Ovary (tissue), 7 donors: ENCODE measurements at regions not wholly inside any gene's neighbourhood (a gene's known extent, or its start where the extent isn't known, plus 50 kb on each side); places are given as distances from the start of the nearest gene placed in this dataset.

ENCODE experiments used
- DNase-seq, 5 donors: peaks; one replicate each; pipeline ENCODE4 v3.0.0-alpha.2; 2019 to 2020
- H3K27ac ChIP-seq, 2 donors: fragments of 200-600 bp; one replicate each; pipeline versions ENCODE4 v1.5.1 to v1.8.0; 2019 to 2022
- H3K27me3 ChIP-seq: fragments of 200-600 bp; one replicate; pipeline ENCODE4 v1.8.0; 2022
- H3K36me3 ChIP-seq: fragments of 200-600 bp; sonication (generic); one replicate; pipeline ENCODE4 v1.5.1; 2019
- H3K4me1 ChIP-seq: one replicate; pipeline ENCODE4 v1.8.1; 2013; ENCODE audit warnings: mild to moderate bottlenecking, moderate library complexity; ENCODE audit not compliant: insufficient read depth
- H3K4me3 ChIP-seq: fragments of 200-600 bp; sonication (generic); one replicate; pipeline ENCODE4 v1.5.1; 2017
- H3K9me3 ChIP-seq, 2 donors: fragments of 200-600 bp in 1 of 2; sonication (generic) in 1 of 2; one replicate each; pipeline versions ENCODE4 v1.5.1 to v1.8.1; 2013 to 2019; ENCODE audit warnings: mild to moderate bottlenecking in 1 of 2, moderate library complexity in 1 of 2
- EP300 ChIP-seq: sonication (generic); formaldehyde crosslinking; IDR thresholded peaks from one replicate; pipeline ENCODE4 v1.6.1; 2017; ENCODE audit warnings: antibody characterized with exemption
- POLR2A ChIP-seq: fragments of 450-650 bp; IDR thresholded peaks from one replicate; pipeline ENCODE4 v1.6.1; 2017; ENCODE audit warnings: antibody characterized with exemption, mild to moderate bottlenecking, moderate library complexity
- WGBS, 3 donors: extraction: QIAGEN DNeasy Blood & Tissue Kit in 1 of 3; methylation state at CpG; one replicate each; pipeline versions ENCODE4 v1.1.5 to v1.1.7; 2013 to 2017; 5-methylcytosine and 5-hydroxymethylcytosine counted together
- intact Hi-C, 4 donors: fragments of 100-400 bp; cut with DNase I; formaldehyde crosslinking; loops; one replicate each; pipeline versions ENCODE4 v1.11.0 to v1.15.1; 2022 to 2023
- TF ChIP-seq, protein P1 (sequence below), 3 donors: fragments of 450-650 bp in 2 of 3; fragments of 200-600 bp in 1 of 3; IDR thresholded peaks; one replicate each; pipeline versions ENCODE4 v1.5.1 to v1.8.0; 2016 to 2022; ENCODE audit warnings: antibody characterized with exemption in 3 of 3, mild to moderate bottlenecking in 1 of 3
- donor health status: DM: no; HTN: no; CAD: no; lungs with moderate emphysema.
- donor health status: DM: no; HTN: no; CAD: no.
- donor health status: Bipolar disorder and iron deficiency.
- donor health status: DM: no; HTN: no; CAD: no.
- donor health status: DM: yes; HTN: yes; CAD: no.

DNA sequence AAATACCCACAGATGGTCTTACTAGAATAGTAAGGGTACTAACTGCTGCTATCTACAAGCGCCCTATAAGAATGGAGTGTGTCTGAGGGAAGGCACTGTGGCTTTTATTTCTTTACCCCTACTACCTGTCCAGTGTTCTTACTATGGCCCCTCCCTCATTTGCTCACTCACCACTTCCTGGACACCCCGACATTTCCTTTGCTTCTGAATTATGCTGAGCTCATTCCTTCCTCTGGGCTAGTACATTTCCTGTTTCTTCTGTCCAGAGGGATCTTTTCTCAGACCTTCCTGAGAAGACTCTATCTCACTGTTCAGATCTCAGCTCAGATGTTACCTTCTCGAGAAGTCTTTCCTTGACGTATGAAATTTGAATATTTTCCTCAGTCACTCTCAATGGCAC lies 192.1 kb upstream of the DAB1 start:
- Histone ChIP-seq H3K36me3 (no peaks in the 10 kb centered on the region), H3K27me3 (no peaks in the 10 kb centered on the region), H3K4me1 (peaks cover 6% of the 10 kb centered on the region), H3K9me3 (no peaks in the 10 kb centered on the region), H3K27ac (peak overlapping the region in 1 of 2 donors; percentile 4), H3K4me3 (no peak overlapping the region)
- DNase-seq = no peak
- WGBS, 3 donors = 88 to 92% (median 89%) methylated on average over 4 of the region's 4 CpGs
- TF ChIP-seq, protein P1, sequence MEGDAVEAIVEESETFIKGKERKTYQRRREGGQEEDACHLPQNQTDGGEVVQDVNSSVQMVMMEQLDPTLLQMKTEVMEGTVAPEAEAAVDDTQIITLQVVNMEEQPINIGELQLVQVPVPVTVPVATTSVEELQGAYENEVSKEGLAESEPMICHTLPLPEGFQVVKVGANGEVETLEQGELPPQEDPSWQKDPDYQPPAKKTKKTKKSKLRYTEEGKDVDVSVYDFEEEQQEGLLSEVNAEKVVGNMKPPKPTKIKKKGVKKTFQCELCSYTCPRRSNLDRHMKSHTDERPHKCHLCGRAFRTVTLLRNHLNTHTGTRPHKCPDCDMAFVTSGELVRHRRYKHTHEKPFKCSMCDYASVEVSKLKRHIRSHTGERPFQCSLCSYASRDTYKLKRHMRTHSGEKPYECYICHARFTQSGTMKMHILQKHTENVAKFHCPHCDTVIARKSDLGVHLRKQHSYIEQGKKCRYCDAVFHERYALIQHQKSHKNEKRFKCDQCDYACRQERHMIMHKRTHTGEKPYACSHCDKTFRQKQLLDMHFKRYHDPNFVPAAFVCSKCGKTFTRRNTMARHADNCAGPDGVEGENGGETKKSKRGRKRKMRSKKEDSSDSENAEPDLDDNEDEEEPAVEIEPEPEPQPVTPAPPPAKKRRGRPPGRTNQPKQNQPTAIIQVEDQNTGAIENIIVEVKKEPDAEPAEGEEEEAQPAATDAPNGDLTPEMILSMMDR (IDR thresholded peaks at IDR 0.05) = no peak
- TF ChIP-seq EP300 = no peak
- TF ChIP-seq POLR2A = no peak
- intact Hi-C loops = no loop called here

DNA sequence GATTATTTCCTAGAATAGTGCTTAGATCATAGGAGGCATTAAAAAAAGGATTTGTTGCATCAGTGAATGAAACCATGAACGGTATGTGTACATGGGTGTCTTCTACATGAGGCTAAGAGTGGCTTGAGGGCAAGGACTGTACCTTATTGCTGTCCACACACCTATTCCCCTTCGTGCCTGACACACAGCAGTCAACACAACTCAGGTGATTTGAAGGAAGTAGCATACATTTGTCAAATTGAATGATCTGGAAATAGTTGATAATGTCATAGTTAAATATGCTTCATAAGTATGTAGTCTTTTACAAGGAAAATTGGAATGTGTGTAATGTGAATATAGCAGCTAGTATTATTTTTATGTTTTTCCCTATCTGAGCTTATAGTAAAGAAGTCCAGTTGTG lies 189.0 kb upstream of the DAB1 start:
- TF ChIP-seq POLR2A = no peak
- TF ChIP-seq, protein P1 (IDR thresholded peaks at IDR 0.05) = no peak
- no peak for TF ChIP-seq EP300
- Histone ChIP-seq H3K9me3 (no peaks in the 10 kb centered on the region), H3K27me3 (no peaks in the 10 kb centered on the region), H3K36me3 (no peaks in the 10 kb centered on the region), H3K4me1 (no peaks in the 10 kb centered on the region), H3K27ac (no peak overlapping the region), H3K4me3 (no peak overlapping the region)
- DNase-seq = no peak
- intact Hi-C loops = no loop called here
- WGBS, 3 donors = 90 to 96% (median 91%) methylated on average over 2 of the region's 2 CpGs

DNA sequence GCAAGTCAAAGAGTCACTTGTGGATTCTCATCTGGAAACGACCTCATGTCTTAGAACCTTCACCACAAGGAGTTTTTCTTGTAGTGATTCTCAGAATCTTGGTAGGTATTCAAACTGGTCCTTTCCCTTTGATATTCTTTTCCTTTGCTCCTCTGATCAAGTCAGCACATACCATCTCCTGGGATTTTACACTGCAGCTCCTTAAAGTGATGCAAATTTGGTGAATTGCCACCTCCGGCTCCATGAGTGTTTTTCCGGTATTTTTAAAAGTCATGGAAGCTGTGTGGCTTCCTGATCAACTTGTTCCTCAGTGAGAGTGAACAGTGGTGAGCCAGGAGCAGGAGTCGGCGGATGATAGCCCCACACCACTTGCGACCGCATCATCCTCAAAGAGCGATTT lies 182.1 kb upstream of the DAB1 start:
- no peaks in the 10 kb centered on the region for H3K4me1 ChIP-seq
- H3K36me3 ChIP-seq = no peaks in the 10 kb centered on the region
- H3K9me3 ChIP-seq = no peaks in the 10 kb centered on the region
- DNase-seq = no peak
- intact Hi-C loops = no loop called here
- 82 to 84% (median 83%) methylated on average over 8 of the region's 8 CpGs for WGBS, 3 donors
- no peak overlapping the region for H3K4me3 ChIP-seq
- H3K27me3 ChIP-seq = no peaks in the 10 kb centered on the region
- TF ChIP-seq EP300 = no peak
- TF ChIP-seq, protein P1 (IDR thresholded peaks at IDR 0.05) = no peak
- TF ChIP-seq POLR2A = no peak
- no peak overlapping the region for H3K27ac ChIP-seq

DNA sequence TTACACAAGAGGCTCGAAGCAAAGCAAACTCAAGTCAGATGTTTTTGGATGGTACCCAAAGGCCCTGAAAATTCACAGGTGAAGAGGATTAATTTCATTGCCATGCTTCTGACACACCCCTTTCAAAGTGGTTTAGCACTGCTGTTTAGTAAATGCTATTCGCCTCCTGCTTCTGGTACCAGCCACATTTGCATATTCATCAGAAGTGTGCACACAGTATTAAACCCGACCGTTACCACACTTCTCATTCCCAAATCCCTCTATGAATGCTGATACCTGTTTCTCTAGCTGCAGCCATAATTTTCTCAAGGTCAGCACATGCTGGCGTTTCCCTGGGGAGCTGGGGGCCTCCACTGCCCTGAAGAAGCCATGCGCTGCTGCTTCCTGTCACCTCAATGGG lies 179.8 kb upstream of the DAB1 start:
- no peak overlapping the region for H3K4me3 ChIP-seq
- intact Hi-C loops = no loop called here
- no peaks in the 10 kb centered on the region for H3K9me3 ChIP-seq
- DNase-seq = no peak
- H3K36me3 ChIP-seq = no peaks in the 10 kb centered on the region
- TF ChIP-seq POLR2A (no peak), EP300 (no peak)
- TF ChIP-seq, protein P1 (IDR thresholded peaks at IDR 0.05) = no peak
- no peaks in the 10 kb centered on the region for H3K27me3 ChIP-seq
- H3K4me1 ChIP-seq = no peaks in the 10 kb centered on the region
- WGBS, 3 donors = 62 to 81% (median 75%) methylated on average over 6 of the region's 6 CpGs
- H3K27ac ChIP-seq = no peak overlapping the region

DNA sequence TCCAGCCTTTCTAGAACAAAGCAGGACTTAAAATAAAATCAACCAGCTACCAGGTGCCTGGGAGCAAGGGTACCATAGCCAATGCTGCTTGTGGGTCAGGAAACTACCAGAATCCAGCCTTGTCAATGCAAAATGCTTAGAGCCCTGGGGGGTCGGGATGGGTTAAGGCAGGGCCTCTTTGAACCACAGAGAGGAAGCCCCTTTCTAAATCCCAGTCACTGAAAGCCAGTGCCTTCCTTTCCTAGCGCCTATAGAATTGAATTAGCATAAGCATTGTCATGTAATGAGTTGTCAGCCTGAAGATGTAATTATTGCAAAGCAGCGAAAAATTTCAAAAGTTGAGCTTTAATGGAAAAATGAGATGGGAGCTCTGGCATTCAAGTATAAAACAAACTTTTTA lies 176.6 kb upstream of the DAB1 start:
- H3K36me3 ChIP-seq = no peaks in the 10 kb centered on the region
- no peak for TF ChIP-seq EP300
- TF ChIP-seq, protein P1 (IDR thresholded peaks at IDR 0.05) = no peak
- TF ChIP-seq POLR2A = no peak
- no peaks in the 10 kb centered on the region for H3K27me3 ChIP-seq
- no peak overlapping the region for H3K27ac ChIP-seq
- no peak overlapping the region for H3K4me3 ChIP-seq
- no peak for DNase-seq
- no peaks in the 10 kb centered on the region for H3K4me1 ChIP-seq
- no peaks in the 10 kb centered on the region for H3K9me3 ChIP-seq
- 79 to 85% (median 83%) methylated on average over 3 of the region's 3 CpGs for WGBS, 3 donors
- intact Hi-C loops = no loop called here
